Loucy (cell line): ENCODE measurements at regions not wholly inside any gene's neighbourhood (a gene's known extent, or its start where the extent isn't known, plus 50 kb on each side); places are given as distances from the start of the nearest gene placed in this dataset.

ENCODE experiments used
- CTCF ChIP-seq: fragments of 200-600 bp; sonication (generic); conservative IDR thresholded peaks from 2 replicates; pipeline ENCODE4 v1.5.1; 2014; ENCODE audit warnings: mild to moderate bottlenecking, antibody characterized with exemption, low read length
- EZH2phosphoT487 ChIP-seq: fragments of 200-600 bp; IDR thresholded peaks from 2 replicates; pipeline ENCODE4 v1.6.1; 2018; ENCODE audit warnings: antibody characterized with exemption, mild to moderate bottlenecking, moderate library complexity, borderline replicate concordance

GRCh38 chr11:96576383-96576782 lies 186.6 kb downstream of the JRKL start:
- TF ChIP-seq EZH2phosphoT487, result no peak
- no peak for TF ChIP-seq CTCF
